GM23338 (cell line): ENCODE measurements at regions not wholly inside any gene's neighbourhood (a gene's known extent, or its start where the extent isn't known, plus 50 kb on each side); places are given as distances from the start of the nearest gene placed in this dataset.

ENCODE experiments used
- EZH2phosphoT487 ChIP-seq: fragments of 200-600 bp; sonication (generic); IDR thresholded peaks from one replicate; pipeline ENCODE4 v1.8.1; 2018; ENCODE audit warnings: antibody characterized with exemption; ENCODE audit not compliant: unreplicated experiment
- TF ChIP-seq, protein P1 (sequence below), 2 experiments: fragments of 200-600 bp in 1 of 2; sonication (generic) in 1 of 2; conservative IDR thresholded peaks; 2 replicates each; pipeline versions ENCODE4 v1.5.1 to v1.6.1; 2016 to 2017; ENCODE audit warnings: antibody characterized with exemption in 2 of 2, low read depth in 2 of 2, mild to moderate bottlenecking in 2 of 2, moderate library complexity in 1 of 2

- no peak for TF ChIP-seq EZH2phosphoT487
- TF ChIP-seq, protein P1, sequence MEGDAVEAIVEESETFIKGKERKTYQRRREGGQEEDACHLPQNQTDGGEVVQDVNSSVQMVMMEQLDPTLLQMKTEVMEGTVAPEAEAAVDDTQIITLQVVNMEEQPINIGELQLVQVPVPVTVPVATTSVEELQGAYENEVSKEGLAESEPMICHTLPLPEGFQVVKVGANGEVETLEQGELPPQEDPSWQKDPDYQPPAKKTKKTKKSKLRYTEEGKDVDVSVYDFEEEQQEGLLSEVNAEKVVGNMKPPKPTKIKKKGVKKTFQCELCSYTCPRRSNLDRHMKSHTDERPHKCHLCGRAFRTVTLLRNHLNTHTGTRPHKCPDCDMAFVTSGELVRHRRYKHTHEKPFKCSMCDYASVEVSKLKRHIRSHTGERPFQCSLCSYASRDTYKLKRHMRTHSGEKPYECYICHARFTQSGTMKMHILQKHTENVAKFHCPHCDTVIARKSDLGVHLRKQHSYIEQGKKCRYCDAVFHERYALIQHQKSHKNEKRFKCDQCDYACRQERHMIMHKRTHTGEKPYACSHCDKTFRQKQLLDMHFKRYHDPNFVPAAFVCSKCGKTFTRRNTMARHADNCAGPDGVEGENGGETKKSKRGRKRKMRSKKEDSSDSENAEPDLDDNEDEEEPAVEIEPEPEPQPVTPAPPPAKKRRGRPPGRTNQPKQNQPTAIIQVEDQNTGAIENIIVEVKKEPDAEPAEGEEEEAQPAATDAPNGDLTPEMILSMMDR (conservative IDR thresholded peaks at IDR 0.05; ENCODE audit: low read depth in 2 of 2) = no peak
Measured at GRCh38 chr2:34373586-34374233, 774.6 kb upstream of the FAM98A start.
